A549 (cell line): ENCODE measurements at regions not wholly inside any gene's neighbourhood (a gene's known extent, or its start where the extent isn't known, plus 50 kb on each side); places are given as distances from the start of the nearest gene placed in this dataset.

ENCODE experiments used
- ATAC-seq, 2 experiments: fragments of 200-7000 bp in 1 of 2; fragments of >200 bp in 1 of 2; cut with Nextera tagmentation in 1 of 2; cut with Tn5 transposase in 1 of 2; 3 replicates each; pipeline versions ENCODE4 v1.8.0 to v1.9.1; 2018 to 2020; ENCODE audit warnings: mild to moderate bottlenecking in 1 of 2, moderate library complexity in 1 of 2
- CTCF ChIA-PET: fragments of 300-600 bp; sonication (Branson Sonifier 250); formaldehyde crosslinking; extraction: SDS; loops from one replicate; lab custom pipeline; 2021; ENCODE audit warnings: antibody characterized with exemption, inconsistent platforms; lab: Yijun Ruan, JAX
- POLR2A ChIA-PET: fragments of 350-600 bp; formaldehyde crosslinking; extraction: SDS; loops from one replicate; lab custom pipeline; 2021; ENCODE audit warnings: antibody characterized with exemption, inconsistent platforms; lab: Yijun Ruan, JAX
- DNase-seq, 2 experiments: peaks; one replicate each; pipeline versions ENCODE4 v3.0.0 to v3.0.0-alpha.2; 2011 to 2016; ENCODE audit warnings: low read depth in 1 of 2, low spot score in 1 of 2
- FAIRE-seq: peaks from 2 replicates; lab custom pipeline; 2011; peaks lifted over from hg19 to GRCh38; lab: Jason Lieb, UNC
- H3K27ac ChIP-seq, 2 experiments: fragments of >200 bp; sonication (Bioruptor Twin); formaldehyde crosslinking; 3 replicates each; pipeline ENCODE4 v1.5.1; 2016 to 2017
- H3K4me1 ChIP-seq: fragments of >200 bp; sonication (Bioruptor Twin); formaldehyde crosslinking; 3 replicates; pipeline ENCODE4 v1.6.1; 2016
- H3K4me2 ChIP-seq: fragments of >200 bp; sonication (Bioruptor Twin); formaldehyde crosslinking; 3 replicates; pipeline ENCODE4 v1.6.1; 2016
- H3K4me3 ChIP-seq: fragments of >200 bp; sonication (Bioruptor Twin); formaldehyde crosslinking; 3 replicates; pipeline ENCODE4 v1.5.1; 2016
- H3K9me3 ChIP-seq: fragments of >200 bp; sonication (Bioruptor Twin); formaldehyde crosslinking; 3 replicates; pipeline ENCODE4 v1.6.1; 2016
- CEBPB ChIP-seq, 2 experiments: fragments of >200 bp in 1 of 2; sonication (Bioruptor Twin) in 1 of 2; formaldehyde crosslinking in 1 of 2; IDR thresholded peaks; 2 replicates each; pipeline ENCODE4 v1.6.1; 2012 to 2016
- CTCF ChIP-seq: fragments of >200 bp; sonication (Bioruptor Twin); formaldehyde crosslinking; IDR thresholded peaks from 3 replicates; pipeline ENCODE4 v1.5.1; 2016
- E2F6 ChIP-seq: IDR thresholded peaks from 2 replicates; pipeline ENCODE4 v1.6.1; 2012; ENCODE audit warnings: low read depth, borderline replicate concordance
- EHMT2 ChIP-seq: fragments of 200-600 bp; sonication (generic); IDR thresholded peaks from 2 replicates; pipeline ENCODE4 v1.6.1; 2016; ENCODE audit warnings: antibody characterized with exemption, low read depth, mild to moderate bottlenecking, moderate library complexity
- GATA3 ChIP-seq: IDR thresholded peaks from 2 replicates; pipeline ENCODE4 v1.6.1; 2012; ENCODE audit warnings: borderline replicate concordance
- HOXB13 ChIP-seq: fragments of 250-450 bp; sonication (Bioruptor Pico); IDR thresholded peaks from 2 replicates; pipeline ENCODE4 v1.5.0; 2020; ENCODE audit warnings: low read depth, mild to moderate bottlenecking, moderate library complexity
- MYC ChIP-seq: IDR thresholded peaks from 2 replicates; pipeline ENCODE4 v1.6.1; 2012; ENCODE audit warnings: mild to moderate bottlenecking, inconsistent platforms, low read length, improper control_type of control experiment, borderline replicate concordance
- NR3C1 ChIP-seq: fragments of >200 bp; sonication (Bioruptor Twin); formaldehyde crosslinking; IDR thresholded peaks from 3 replicates; pipeline ENCODE4 v1.6.1; 2017
- RAD21 ChIP-seq, 2 experiments: fragments of >200 bp in 1 of 2; sonication (Bioruptor Twin) in 1 of 2; formaldehyde crosslinking in 1 of 2; IDR thresholded peaks in 1 of 2; conservative IDR thresholded peaks in 1 of 2; 2 replicates in 1 of 2; 3 replicates in 1 of 2; pipeline ENCODE4 v1.6.1; 2012 to 2018; ENCODE audit warnings: inconsistent platforms in 1 of 2
- RFX5 ChIP-seq: fragments of 450-650 bp; IDR thresholded peaks from 2 replicates; pipeline ENCODE4 v1.7.1; 2014; ENCODE audit warnings: antibody characterized with exemption, mild to moderate bottlenecking, moderate library complexity
- TFCP2L1 ChIP-seq: fragments of 250-450 bp; sonication (Bioruptor Pico); IDR thresholded peaks from 2 replicates; pipeline ENCODE4 v1.5.0; 2021; ENCODE audit warnings: mild to moderate bottlenecking
- TP53 ChIP-seq: fragments of 250-450 bp; sonication (Bioruptor Pico); IDR thresholded peaks from 2 replicates; pipeline ENCODE4 v1.5.0; 2021; ENCODE audit warnings: mild to moderate bottlenecking, moderate library complexity
- ZFP36 ChIP-seq: fragments of 450-650 bp; IDR thresholded peaks from 2 replicates; pipeline ENCODE4 v1.6.1; 2014; ENCODE audit warnings: borderline replicate concordance; ENCODE audit not compliant: partially characterized antibody
- WGBS: methylation state at CpG from one replicate; pipeline ENCODE4 v1.1.6; 2017; ENCODE audit errors: missing lambda C conversion rate; 5-methylcytosine and 5-hydroxymethylcytosine counted together
- TF ChIP-seq, protein P1 (sequence below): fragments of >200 bp; sonication (Bioruptor Twin); formaldehyde crosslinking; IDR thresholded peaks from 2 replicates; pipeline ENCODE4 v1.6.1; 2016
- TF ChIP-seq, protein P2 (sequence below): IDR thresholded peaks from 2 replicates; pipeline ENCODE4 v1.6.1; 2012

- WGBS = 24% methylated on average over 20 of the region's 20 CpGs
- peak overlapping the region; percentile 76 for H3K4me2 ChIP-seq
- TF ChIP-seq TP53 (no peak), ZFP36 (no peak), CTCF (no peak), EHMT2 (no peak), E2F6 (no peak), HOXB13 (CRISPR knock-in tag) (no peak), TFCP2L1 (CRISPR knock-in tag) (no peak), CEBPB (IDR thresholded peaks at IDR 0.05) (no peak)
- TF ChIP-seq, protein P1, sequence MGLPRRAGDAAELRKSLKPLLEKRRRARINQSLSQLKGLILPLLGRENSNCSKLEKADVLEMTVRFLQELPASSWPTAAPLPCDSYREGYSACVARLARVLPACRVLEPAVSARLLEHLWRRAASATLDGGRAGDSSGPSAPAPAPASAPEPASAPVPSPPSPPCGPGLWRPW = no peak
- no peaks in the 10 kb centered on the region for H3K9me3 ChIP-seq
- H3K27ac ChIP-seq = peak overlapping the region; percentile 92 to 93
- H3K4me1 ChIP-seq = peaks cover 97% of the 10 kb centered on the region
- H3K4me3 ChIP-seq = peak overlapping the region; percentile 15; the same call in 2 of the 3 replicates
- ATAC-seq = peak in 1 of 2 experiments; percentile 0; a peak in 2 of 6 replicates
- POLR2A ChIA-PET = interaction anchor here (1.2 to 2.7 kb wide), 6 partner anchors 9 to 65 kb away, joined by 3 to 20 read pairs (median 6); no protein-coding TSS in a partner anchor
- FAIRE-seq = no peak
- CTCF ChIA-PET = interaction anchor here (0.6 to 8.5 kb wide), 23 partner anchors 10 to 737 kb away, joined by 3 to 185 read pairs (median 14); no protein-coding TSS in a partner anchor
- DNase-seq = no peak
These were observed 161.1 kb upstream of the KLF14 start for GRCh38 chr7:130894909-130895750.

DNA sequence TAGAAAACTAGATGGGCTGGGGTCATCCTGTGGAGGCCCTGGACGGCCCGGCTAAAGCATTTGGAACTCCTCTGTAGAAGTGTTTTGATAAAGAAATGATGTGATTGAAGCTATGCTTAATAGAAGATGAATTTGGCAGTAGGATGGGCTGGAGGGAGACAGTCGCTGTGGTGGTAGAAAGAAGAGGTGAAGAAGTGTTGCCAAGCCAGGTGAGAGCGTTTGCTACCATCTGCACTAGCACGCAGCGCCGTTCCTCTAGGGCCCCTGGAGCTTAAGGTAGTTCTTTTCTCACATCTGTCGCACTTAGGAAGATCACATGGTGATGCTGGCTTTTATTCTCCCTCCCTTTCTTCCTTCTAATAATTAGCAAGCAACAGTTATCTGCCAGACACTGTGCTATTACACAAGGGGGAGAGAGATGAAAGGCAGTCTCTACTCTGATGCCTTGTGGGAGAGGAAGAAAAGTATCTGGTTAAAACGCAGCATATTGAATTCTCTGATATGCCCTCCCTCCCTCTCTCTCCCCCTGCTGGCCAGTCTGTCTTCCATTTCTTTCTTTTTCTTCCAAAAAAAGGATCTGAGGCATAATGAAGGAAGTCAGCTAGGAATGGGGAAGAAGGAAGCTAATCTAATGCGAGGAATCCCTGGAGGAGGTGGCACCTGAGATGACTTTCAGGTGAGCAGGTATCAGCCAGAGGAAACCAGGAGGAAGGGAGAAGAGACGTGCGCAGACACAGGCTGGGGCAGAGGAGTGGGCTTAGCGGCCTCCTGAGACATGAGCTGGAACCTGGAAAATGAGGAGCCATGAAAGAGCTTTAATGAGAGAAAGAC is 162.3 kb upstream of the KLF14 start:
- no peak for FAIRE-seq
- TF ChIP-seq GATA3 = 0 out of 2 replicates have a peak, but pooled peaks have one; percentile 8
- TF ChIP-seq RAD21 (conservative IDR thresholded peaks at IDR 0.05 in 1 of 2, IDR thresholded peaks at IDR 0.05 in 1 of 2) = peak in 1 of 2 experiments; percentile 46; a peak in 2 of 5 replicates
- no peak for TF ChIP-seq RFX5
- TF ChIP-seq NR3C1 = no peak
- TF ChIP-seq MYC = no peak
- TF ChIP-seq, protein P2, sequence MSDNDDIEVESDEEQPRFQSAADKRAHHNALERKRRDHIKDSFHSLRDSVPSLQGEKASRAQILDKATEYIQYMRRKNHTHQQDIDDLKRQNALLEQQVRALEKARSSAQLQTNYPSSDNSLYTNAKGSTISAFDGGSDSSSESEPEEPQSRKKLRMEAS = peak; percentile 44; the same call in 1 of the 2 replicates
- ChIA-PET POLR2A (interaction anchor here (0.8 to 2.7 kb wide), 10 partner anchors 8 to 144 kb away, joined by 3 to 20 read pairs (median 4); no protein-coding TSS in a partner anchor), CTCF (interaction anchor here (0.5 to 8.5 kb wide), 50 partner anchors 11 to 971 kb away, joined by 3 to 185 read pairs (median 9); no protein-coding TSS in a partner anchor)
- Histone ChIP-seq H3K4me1 (peaks cover 97% of the 10 kb centered on the region), H3K27ac (peak overlapping the region; percentile 92 to 93), H3K4me3 (no peak overlapping the region), H3K9me3 (no peaks in the 10 kb centered on the region), H3K4me2 (peak overlapping the region; percentile 76)
- peak in 1 of 2 experiments; percentile 60 for DNase-seq
- WGBS = 53% methylated on average over 13 of the region's 13 CpGs
- ATAC-seq = peak; percentile 3 to 4; a peak in 3 of 6 replicates
